Stomach smooth muscle (tissue), 2 donors: ENCODE measurements at regions not wholly inside any gene's neighbourhood (a gene's known extent, or its start where the extent isn't known, plus 50 kb on each side); places are given as distances from the start of the nearest gene placed in this dataset.
A peak's percentile ranks its signal among the peaks of the same experiment; 100 is the strongest.

Experiments
- H3K27ac ChIP-seq: one replicate; pipeline ENCODE4 v1.7.0; 2013; ENCODE audit warnings: mild to moderate bottlenecking, low read length, inconsistent platforms
- H3K27me3 ChIP-seq, 2 donors: one replicate each; pipeline ENCODE4 v1.7.0; 2013; ENCODE audit warnings: low read length in 2 of 2; ENCODE audit not compliant: insufficient read depth in 2 of 2, control insufficient read depth in 1 of 2
- H3K36me3 ChIP-seq, 2 donors: one replicate each; pipeline ENCODE4 v1.7.0; 2013; ENCODE audit warnings: low read length in 2 of 2; ENCODE audit not compliant: control insufficient read depth in 2 of 2, insufficient read depth in 2 of 2
- H3K4me1 ChIP-seq: one replicate; pipeline ENCODE4 v1.7.0; 2013; ENCODE audit warnings: low read length; ENCODE audit not compliant: control insufficient read depth, insufficient read depth
- H3K4me3 ChIP-seq, 2 donors: one replicate each; pipeline ENCODE4 v1.7.0; 2013; ENCODE audit warnings: low read length in 2 of 2
- H3K9ac ChIP-seq, 2 donors: one replicate each; pipeline ENCODE4 v1.7.0; 2013; ENCODE audit warnings: low read length in 2 of 2, mild to moderate bottlenecking in 1 of 2
- H3K9me3 ChIP-seq, 2 donors: one replicate each; pipeline ENCODE4 v1.7.0; 2013; ENCODE audit warnings: low read length in 2 of 2; ENCODE audit not compliant: control insufficient read depth in 2 of 2
- donor health status: healthy.
- donor health status: Pancreatic carcinoma.

GRCh38 chr1:164320790-164321731 is 237.9 kb upstream of the PBX1 start:
- H3K4me3 ChIP-seq, result peak overlapping the region; percentile 71 to 75
- no peaks in the 10 kb centered on the region for H3K36me3 ChIP-seq
- peak overlapping the region; percentile 63 to 68 for H3K9ac ChIP-seq

GRCh38 chr1:164325786-164326185 is 233.2 kb upstream of the PBX1 start:
- no peak overlapping the region for H3K9ac ChIP-seq
- no peaks in the 10 kb centered on the region for H3K27me3 ChIP-seq
- no peak overlapping the region for H3K27ac ChIP-seq
- no peak overlapping the region for H3K4me3 ChIP-seq
- peaks cover 3% of the 10 kb centered on the region for H3K4me1 ChIP-seq
- H3K36me3 ChIP-seq, result no peaks in the 10 kb centered on the region
- peaks cover 0 to 4% of the 10 kb centered on the region in 2 donors for H3K9me3 ChIP-seq

More at GRCh38 chr1:164320790-164321731, 237.9 kb upstream of the PBX1 start:
- no peak overlapping the region for H3K27ac ChIP-seq
- H3K27me3 ChIP-seq, result no peaks in the 10 kb centered on the region
- H3K9me3 ChIP-seq, result no peaks in the 10 kb centered on the region
- peaks cover 8% of the 10 kb centered on the region for H3K4me1 ChIP-seq

- Histone ChIP-seq H3K9me3 (no peaks in the 10 kb centered on the region), H3K4me3 (no peak overlapping the region), H3K27ac (no peak overlapping the region), H3K9ac (no peak overlapping the region), H3K27me3 (no peaks in the 10 kb centered on the region), H3K36me3 (no peaks in the 10 kb centered on the region), H3K4me1 (no peaks in the 10 kb centered on the region)
Observed at GRCh38 chr1:164333387-164333786, 225.6 kb upstream of the PBX1 start.

GRCh38 chr1:164337394-164337793 is 221.6 kb upstream of the PBX1 start:
- Histone ChIP-seq H3K4me1 (no peaks in the 10 kb centered on the region), H3K36me3 (no peaks in the 10 kb centered on the region), H3K27ac (no peak overlapping the region), H3K9me3 (no peaks in the 10 kb centered on the region), H3K4me3 (no peak overlapping the region), H3K27me3 (no peaks in the 10 kb centered on the region), H3K9ac (no peak overlapping the region)

GRCh38 chr1:164337885-164338284 is 221.1 kb upstream of the PBX1 start:
- H3K4me1 ChIP-seq, result no peaks in the 10 kb centered on the region
- no peak overlapping the region for H3K9ac ChIP-seq
- H3K4me3 ChIP-seq, result no peak overlapping the region
- no peaks in the 10 kb centered on the region for H3K27me3 ChIP-seq
- no peaks in the 10 kb centered on the region for H3K36me3 ChIP-seq
- no peak overlapping the region for H3K27ac ChIP-seq
- H3K9me3 ChIP-seq, result no peaks in the 10 kb centered on the region

GRCh38 chr1:164343189-164343588 is 215.8 kb upstream of the PBX1 start:
- no peaks in the 10 kb centered on the region for H3K36me3 ChIP-seq
- H3K4me3 ChIP-seq, result no peak overlapping the region
- H3K27ac ChIP-seq, result no peak overlapping the region

GRCh38 chr1:164347980-164348379 is 211.0 kb upstream of the PBX1 start:
- H3K36me3 ChIP-seq, result no peaks in the 10 kb centered on the region
- H3K9me3 ChIP-seq, result peaks cover 3 to 16% of the 10 kb centered on the region in 2 donors
- no peak overlapping the region for H3K4me3 ChIP-seq
- no peaks in the 10 kb centered on the region for H3K4me1 ChIP-seq
- no peak overlapping the region for H3K9ac ChIP-seq
- H3K27ac ChIP-seq, result no peak overlapping the region
- H3K27me3 ChIP-seq, result no peaks in the 10 kb centered on the region

More at GRCh38 chr1:164343189-164343588, 215.8 kb upstream of the PBX1 start:
- Histone ChIP-seq H3K9ac (no peak overlapping the region), H3K27me3 (no peaks in the 10 kb centered on the region), H3K4me1 (no peaks in the 10 kb centered on the region), H3K9me3 (peaks cover 3 to 9% of the 10 kb centered on the region in 2 donors)

GRCh38 chr1:164356511-164356910 is 202.5 kb upstream of the PBX1 start:
- Histone ChIP-seq H3K4me3 (no peak overlapping the region), H3K9me3 (no peaks in the 10 kb centered on the region), H3K27ac (no peak overlapping the region), H3K4me1 (peaks cover 7% of the 10 kb centered on the region), H3K27me3 (no peaks in the 10 kb centered on the region), H3K9ac (no peak overlapping the region), H3K36me3 (no peaks in the 10 kb centered on the region)

- H3K27ac ChIP-seq, result no peak overlapping the region
- H3K27me3 ChIP-seq, result no peaks in the 10 kb centered on the region
- H3K9ac ChIP-seq, result no peak overlapping the region
- H3K9me3 ChIP-seq, result no peaks in the 10 kb centered on the region
- no peak overlapping the region for H3K4me3 ChIP-seq
- no peaks in the 10 kb centered on the region for H3K36me3 ChIP-seq
- peaks cover 12% of the 10 kb centered on the region for H3K4me1 ChIP-seq
Observed at GRCh38 chr1:164360265-164360664, 198.7 kb upstream of the PBX1 start.

- no peaks in the 10 kb centered on the region for H3K36me3 ChIP-seq
- H3K9me3 ChIP-seq, result peaks cover 5 to 6% of the 10 kb centered on the region in 2 donors
- no peak overlapping the region for H3K4me3 ChIP-seq
- peaks cover 12% of the 10 kb centered on the region for H3K4me1 ChIP-seq
- H3K9ac ChIP-seq, result no peak overlapping the region
- H3K27me3 ChIP-seq, result no peaks in the 10 kb centered on the region
- no peak overlapping the region for H3K27ac ChIP-seq
Observed at GRCh38 chr1:164361927-164362326, 197.1 kb upstream of the PBX1 start.

- peaks cover 12% of the 10 kb centered on the region for H3K4me1 ChIP-seq
- H3K9me3 ChIP-seq, result peaks cover 5 to 6% of the 10 kb centered on the region in 2 donors
- H3K4me3 ChIP-seq, result no peak overlapping the region
- H3K27ac ChIP-seq, result no peak overlapping the region
- H3K36me3 ChIP-seq, result no peaks in the 10 kb centered on the region
- H3K27me3 ChIP-seq, result no peaks in the 10 kb centered on the region
- no peak overlapping the region for H3K9ac ChIP-seq
Observed at GRCh38 chr1:164363980-164364379, 195.0 kb upstream of the PBX1 start.
